Esophagus (tissue), 2 donors: ENCODE measurements at regions not wholly inside any gene's neighbourhood (a gene's known extent, or its start where the extent isn't known, plus 50 kb on each side); places are given as distances from the start of the nearest gene placed in this dataset.
A peak's percentile ranks its signal among the peaks of the same experiment; 100 is the strongest.

Source experiments
- H3K27ac ChIP-seq, 2 donors: one replicate each; pipeline ENCODE4 v1.5.1; 2013; ENCODE audit warnings: low read depth in 2 of 2, mild to moderate bottlenecking in 2 of 2, inconsistent platforms in 1 of 2, low read length in 1 of 2, moderate library complexity in 1 of 2
- H3K27me3 ChIP-seq, 2 donors: one replicate each; pipeline ENCODE4 v1.6.1; 2013; ENCODE audit warnings: low read length in 2 of 2, control low read depth in 1 of 2, mild to moderate bottlenecking in 1 of 2; ENCODE audit not compliant: insufficient read depth in 2 of 2, control insufficient read depth in 1 of 2
- H3K36me3 ChIP-seq, 2 donors: one replicate each; pipeline ENCODE4 v1.6.1; 2013; ENCODE audit warnings: low read length in 1 of 2; ENCODE audit not compliant: control insufficient read depth in 2 of 2, insufficient read depth in 2 of 2
- H3K4me1 ChIP-seq, 2 donors: one replicate each; pipeline ENCODE4 v1.6.1; 2013; ENCODE audit warnings: low read length in 1 of 2; ENCODE audit not compliant: control insufficient read depth in 2 of 2, insufficient read depth in 2 of 2
- H3K4me3 ChIP-seq, 2 donors: one replicate each; pipeline ENCODE4 v1.5.1; 2013; ENCODE audit warnings: low read length in 2 of 2, mild to moderate bottlenecking in 2 of 2, low read depth in 1 of 2, moderate library complexity in 1 of 2
- H3K9me3 ChIP-seq, 2 donors: one replicate each; pipeline ENCODE4 v1.6.1; 2013; ENCODE audit warnings: mild to moderate bottlenecking in 2 of 2, low read depth in 1 of 2, low read length in 1 of 2, moderate library complexity in 1 of 2; ENCODE audit not compliant: control insufficient read depth in 2 of 2, insufficient read depth in 1 of 2
- WGBS, 2 donors: extraction: QIAGEN DNeasy Blood & Tissue Kit; methylation state at CpG; one replicate each; pipeline ENCODE4 v1.1.7; 2013; 5-methylcytosine and 5-hydroxymethylcytosine counted together
- donor health status: healthy with polysubstance abuse.
- donor health status: Bipolar disorder and iron deficiency.

DNA sequence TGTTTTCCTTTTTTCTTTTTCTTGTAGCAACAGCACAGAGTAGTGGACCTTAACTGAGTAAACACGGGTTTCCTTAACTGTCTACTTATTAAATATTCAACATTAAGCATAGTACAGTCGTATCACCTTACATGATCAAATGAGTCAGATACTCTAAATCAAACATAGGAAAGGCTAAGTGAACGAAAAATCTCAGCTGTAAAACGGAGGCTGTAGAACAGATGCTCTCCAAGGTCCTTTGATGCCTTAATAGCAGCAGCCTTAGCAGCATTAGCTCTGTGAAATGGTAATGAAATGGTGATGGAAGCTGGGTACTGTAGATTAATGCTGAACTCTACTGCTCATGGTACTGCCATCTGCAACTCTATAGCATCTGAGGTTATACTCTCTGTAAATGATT lies 1433.3 kb upstream of the C9orf72 start:
- 51 to 61% methylated on average over 4 of the region's 4 CpGs for WGBS, 2 donors
- no peaks in the 10 kb centered on the region for H3K4me1 ChIP-seq
- H3K4me3 ChIP-seq = no peak overlapping the region
- H3K27ac ChIP-seq = no peak overlapping the region
- no peaks in the 10 kb centered on the region for H3K27me3 ChIP-seq
- no peaks in the 10 kb centered on the region for H3K9me3 ChIP-seq
- no peaks in the 10 kb centered on the region for H3K36me3 ChIP-seq

DNA sequence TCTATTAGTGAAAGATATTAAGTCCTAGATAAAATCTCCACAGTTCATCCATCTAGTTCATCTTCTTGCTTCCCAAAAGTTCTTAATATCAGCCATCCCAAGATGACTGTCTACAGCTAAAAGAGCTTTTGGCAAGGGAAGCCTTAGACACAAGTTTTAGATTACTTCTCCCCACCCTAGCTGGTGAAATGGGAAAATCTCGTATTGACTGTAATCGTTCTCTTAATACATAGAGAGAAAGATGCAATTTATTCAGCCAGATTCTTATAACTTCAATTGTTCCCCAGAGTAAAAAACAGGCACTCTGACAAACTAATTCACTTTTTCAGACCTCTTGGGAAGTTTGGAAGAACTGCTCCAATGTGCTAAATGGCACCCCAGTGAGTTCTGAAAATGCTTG lies 1439.6 kb upstream of the C9orf72 start:
- Histone ChIP-seq H3K27me3 (no peaks in the 10 kb centered on the region), H3K4me1 (no peaks in the 10 kb centered on the region), H3K4me3 (no peak overlapping the region), H3K27ac (no peak overlapping the region), H3K36me3 (no peaks in the 10 kb centered on the region), H3K9me3 (no peaks in the 10 kb centered on the region)
- WGBS, 2 donors = 84 to 90% methylated on average over 2 of the region's 2 CpGs

DNA sequence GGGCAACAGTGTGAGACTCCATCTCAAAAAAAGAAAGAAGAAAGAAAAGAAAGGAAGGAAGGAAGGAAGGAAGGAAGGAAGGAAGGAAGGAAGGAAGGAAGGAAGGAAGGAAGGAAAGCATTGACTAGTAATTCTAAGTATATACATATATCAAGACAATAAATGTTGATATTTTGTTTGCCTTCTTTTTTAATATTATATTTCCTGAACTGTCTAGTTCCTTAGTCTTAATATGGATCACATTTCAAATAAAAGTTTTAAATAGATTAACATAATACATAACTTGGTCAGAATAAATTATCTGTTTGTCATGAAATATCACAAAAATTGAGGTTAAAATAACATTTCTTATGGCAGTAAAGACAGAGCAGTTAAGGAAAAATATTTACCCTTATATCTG lies 1448.4 kb upstream of the C9orf72 start:
- H3K27me3 ChIP-seq = no peaks in the 10 kb centered on the region
- H3K9me3 ChIP-seq = no peaks in the 10 kb centered on the region
- no peak overlapping the region for H3K27ac ChIP-seq
- no peak overlapping the region for H3K4me3 ChIP-seq
- no peaks in the 10 kb centered on the region for H3K4me1 ChIP-seq
- no peaks in the 10 kb centered on the region for H3K36me3 ChIP-seq

DNA sequence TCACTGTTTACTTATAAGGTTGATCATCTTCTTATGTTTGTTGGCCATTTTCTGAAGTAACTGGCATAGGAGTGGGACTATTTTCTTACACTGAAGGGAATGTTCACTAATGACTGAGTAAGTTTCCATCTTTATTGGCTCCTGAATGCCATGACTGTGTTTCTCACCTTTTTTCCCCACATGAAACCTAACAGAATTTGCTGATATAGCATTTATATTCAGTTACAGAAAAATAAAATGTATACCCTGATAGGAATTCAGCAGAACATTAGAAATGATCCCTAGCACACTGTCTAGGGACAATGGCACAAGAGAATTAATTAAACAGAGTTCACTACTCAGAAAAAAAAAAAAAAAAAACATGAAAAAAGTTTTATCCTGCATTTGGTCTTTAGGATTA lies 1465.1 kb upstream of the C9orf72 start:
- Histone ChIP-seq H3K36me3 (no peaks in the 10 kb centered on the region), H3K4me3 (no peak overlapping the region), H3K27me3 (no peaks in the 10 kb centered on the region), H3K4me1 (peaks cover 0 to 2% of the 10 kb centered on the region in 2 donors), H3K27ac (no peak overlapping the region), H3K9me3 (no peaks in the 10 kb centered on the region)

DNA sequence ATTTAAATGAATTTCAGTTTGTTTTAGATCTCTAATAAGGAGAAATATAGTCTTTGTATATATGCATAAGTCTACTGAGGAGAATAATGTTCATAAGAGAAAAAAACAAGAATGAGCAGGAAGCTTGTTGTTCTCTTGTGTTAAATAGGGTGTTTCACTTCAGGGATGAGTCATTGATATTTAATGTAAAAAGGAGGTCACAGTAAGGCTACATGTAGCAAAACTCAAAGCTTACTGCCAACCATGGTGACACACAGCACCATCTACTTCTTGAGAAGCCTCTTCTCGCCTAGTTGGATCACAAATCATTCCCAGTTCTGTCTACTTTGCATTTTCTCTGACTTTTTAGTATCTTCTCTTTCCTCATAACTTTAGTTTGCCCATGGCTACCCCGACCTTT lies 1466.0 kb upstream of the C9orf72 start:
- H3K27ac ChIP-seq = peak overlapping the region; percentile 36 to 79
- no peaks in the 10 kb centered on the region for H3K36me3 ChIP-seq
- no peak overlapping the region for H3K4me3 ChIP-seq
- WGBS, 2 donors = 43 to 49% methylated on average over 2 of the region's 2 CpGs
- no peaks in the 10 kb centered on the region for H3K9me3 ChIP-seq
- peaks cover 0 to 2% of the 10 kb centered on the region in 2 donors for H3K4me1 ChIP-seq
- H3K27me3 ChIP-seq = no peaks in the 10 kb centered on the region

DNA sequence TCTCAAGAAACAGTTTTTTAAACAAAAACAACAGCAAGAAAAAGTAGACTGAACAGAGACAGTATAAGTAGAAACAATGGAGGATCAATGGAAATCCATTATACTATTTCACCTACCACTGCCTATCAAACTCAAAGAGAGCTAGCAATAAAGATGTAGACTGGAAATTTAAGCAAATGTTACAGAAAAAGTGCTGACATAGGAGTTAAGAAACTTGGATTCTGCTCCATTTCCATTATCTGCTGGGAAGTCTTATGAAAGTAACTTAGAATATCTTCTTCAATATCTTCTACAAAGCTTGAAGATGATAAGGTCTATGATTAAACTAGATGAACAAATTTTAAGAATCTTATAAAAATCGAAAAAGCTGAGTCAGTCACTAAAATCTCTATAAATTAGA lies 1469.8 kb upstream of the C9orf72 start:
- WGBS, 2 donors = 60 to 77% methylated on average over 1 of the region's 1 CpG
- Histone ChIP-seq H3K9me3 (no peaks in the 10 kb centered on the region), H3K4me3 (no peak overlapping the region), H3K27ac (no peak overlapping the region), H3K36me3 (no peaks in the 10 kb centered on the region), H3K27me3 (no peaks in the 10 kb centered on the region), H3K4me1 (peaks cover 0 to 2% of the 10 kb centered on the region in 2 donors)

DNA sequence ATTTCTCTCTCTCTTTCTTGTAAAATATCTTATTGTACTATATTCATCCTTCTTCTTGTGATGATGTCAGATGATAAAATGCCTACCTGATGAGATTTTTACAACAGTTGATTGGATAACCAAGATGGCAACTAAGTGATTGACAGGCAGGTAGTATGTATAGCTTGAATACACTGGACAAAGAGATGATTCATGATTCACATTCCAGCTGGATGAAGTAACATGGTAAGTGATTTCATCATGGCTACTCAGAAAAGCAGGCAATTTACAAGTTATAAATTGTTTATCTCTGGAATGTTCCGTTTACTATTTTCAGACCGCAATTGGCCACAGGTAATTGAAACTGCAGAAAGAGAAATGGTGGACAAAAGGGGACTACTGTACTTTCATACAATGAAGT lies 1471.7 kb upstream of the C9orf72 start:
- no peaks in the 10 kb centered on the region for H3K27me3 ChIP-seq
- H3K9me3 ChIP-seq = peaks cover 0 to 1% of the 10 kb centered on the region in 2 donors
- no peaks in the 10 kb centered on the region for H3K36me3 ChIP-seq
- 85 to 89% methylated on average over 2 of the region's 2 CpGs for WGBS, 2 donors
- no peak overlapping the region for H3K4me3 ChIP-seq
- no peaks in the 10 kb centered on the region for H3K4me1 ChIP-seq
- H3K27ac ChIP-seq = no peak overlapping the region

DNA sequence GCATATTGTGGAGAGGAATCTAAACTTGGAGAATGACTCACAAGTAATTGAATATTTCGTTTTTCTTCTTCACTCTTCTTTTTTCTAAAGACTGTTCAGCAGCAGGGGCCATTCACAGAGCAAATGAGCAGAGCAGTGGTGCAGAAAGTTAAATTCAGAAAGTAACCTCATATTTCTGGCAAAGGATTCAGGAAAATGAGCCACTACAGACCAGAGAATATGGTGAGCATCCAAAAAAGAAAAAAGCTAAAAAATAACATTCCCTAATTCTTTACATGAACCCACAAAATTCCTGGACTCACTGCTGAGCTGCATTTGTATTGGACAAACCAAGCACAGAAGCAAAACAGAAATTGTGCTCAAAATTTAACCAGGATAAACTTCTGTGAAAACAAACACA lies 1486.8 kb upstream of the C9orf72 start:
- no peaks in the 10 kb centered on the region for H3K4me1 ChIP-seq
- no peak overlapping the region for H3K4me3 ChIP-seq
- no peaks in the 10 kb centered on the region for H3K36me3 ChIP-seq
- no peak overlapping the region for H3K27ac ChIP-seq
- H3K27me3 ChIP-seq = no peaks in the 10 kb centered on the region
- 25 to 38% methylated on average over 1 of the region's 1 CpG for WGBS, 2 donors
- peaks cover 0 to 2% of the 10 kb centered on the region in 2 donors for H3K9me3 ChIP-seq

DNA sequence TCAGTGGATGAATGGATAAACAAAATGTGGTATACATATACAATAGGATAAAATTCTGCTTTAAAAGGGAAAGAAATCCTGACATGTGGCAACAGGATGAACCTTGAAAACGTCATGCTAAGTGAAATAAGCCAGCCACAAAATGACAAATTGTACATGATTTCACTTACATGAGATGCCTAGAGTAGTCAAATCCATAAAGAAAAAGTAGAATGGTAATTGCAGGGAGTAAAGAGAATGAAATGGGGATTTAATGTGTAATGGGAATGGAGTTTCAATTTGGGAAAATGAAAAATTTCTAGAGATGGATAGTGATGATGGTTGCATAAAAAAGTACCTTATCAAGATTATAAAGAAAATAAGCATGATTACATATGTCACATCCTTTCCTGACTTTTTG lies 1489.2 kb upstream of the C9orf72 start:
- peaks cover 0 to 2% of the 10 kb centered on the region in 2 donors for H3K9me3 ChIP-seq
- H3K36me3 ChIP-seq = no peaks in the 10 kb centered on the region
- no peaks in the 10 kb centered on the region for H3K27me3 ChIP-seq
- no peaks in the 10 kb centered on the region for H3K4me1 ChIP-seq
- WGBS, 2 donors = 18 to 22% methylated on average over 1 of the region's 1 CpG
- no peak overlapping the region for H3K27ac ChIP-seq
- no peak overlapping the region for H3K4me3 ChIP-seq

DNA sequence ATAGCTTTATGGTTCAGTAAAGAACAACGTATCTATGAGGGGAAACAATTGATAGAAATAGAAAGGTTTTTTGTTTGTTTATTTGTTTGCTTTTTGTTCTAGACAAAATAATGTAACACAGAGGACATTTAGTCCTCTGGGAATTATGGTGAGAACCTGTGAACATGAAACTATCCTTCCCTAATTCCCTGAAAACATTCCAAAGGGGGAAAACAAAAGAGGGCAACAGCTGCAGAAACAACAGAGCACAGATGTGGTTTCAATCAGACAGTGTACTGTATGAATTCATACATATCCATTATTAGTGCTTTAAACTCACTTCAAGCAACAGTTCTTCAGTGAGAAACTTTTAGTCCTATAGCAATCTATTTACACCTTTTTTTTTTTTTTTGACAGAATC lies 1489.8 kb upstream of the C9orf72 start:
- no peak overlapping the region for H3K4me3 ChIP-seq
- 51 to 68% methylated on average over 1 of the region's 1 CpG for WGBS, 2 donors
- H3K9me3 ChIP-seq = no peaks in the 10 kb centered on the region
- no peaks in the 10 kb centered on the region for H3K4me1 ChIP-seq
- no peaks in the 10 kb centered on the region for H3K27me3 ChIP-seq
- H3K27ac ChIP-seq = no peak overlapping the region
- H3K36me3 ChIP-seq = no peaks in the 10 kb centered on the region
